ENCODE measurements at regions not wholly inside any gene's neighbourhood (a gene's known extent, or its start where the extent isn't known, plus 50 kb on each side); places are given as distances from the start of the nearest gene placed in this dataset.

DNA sequence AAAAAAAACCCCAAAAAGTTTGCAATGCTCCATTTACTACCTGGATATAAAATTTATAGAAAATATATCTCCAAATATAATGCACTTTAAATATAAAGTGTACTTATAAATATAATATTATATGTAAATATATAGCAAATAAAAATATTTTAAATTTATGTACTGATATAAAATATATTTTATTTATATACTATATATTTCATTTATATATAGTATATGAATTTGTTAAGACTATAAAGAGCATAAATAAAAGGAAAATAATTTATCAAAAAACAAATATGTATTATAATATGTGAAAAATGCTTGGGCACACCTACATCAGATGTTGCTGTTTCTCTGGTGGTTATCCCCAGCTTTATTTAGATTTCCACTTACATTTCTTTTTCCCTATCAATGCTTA lies 71.0 kb upstream of the ZBTB18 start:
- H4K20me1 ChIP-seq (ENCODE audit: control insufficient read depth, insufficient read depth, insufficient read length): no peaks in the 10 kb centered on the region
- no peak overlapping the region for H3K23ac ChIP-seq (ENCODE audit: insufficient read length, low read depth, low read length)
- H3K23me2 ChIP-seq (ENCODE audit: insufficient read length, low read depth, low read length, poor library complexity, severe bottlenecking): no peaks in the 10 kb centered on the region
- H4K5ac ChIP-seq (ENCODE audit: insufficient read length, low read depth, low read length): no peak overlapping the region
- no peak overlapping the region for H4K91ac ChIP-seq (ENCODE audit: insufficient read length, low read depth, low read length)
- H3K9me3 ChIP-seq (ENCODE audit: control insufficient read depth, low read depth, low read length): no peaks in the 10 kb centered on the region
- no peak for DNase-seq
- no peak overlapping the region for H3T11ph ChIP-seq (ENCODE audit: low read length)
- H3K27ac Mint-ChIP-seq: no peak overlapping the region
- H3K4me2 ChIP-seq (ENCODE audit: insufficient read depth, insufficient read length, low read length): no peak overlapping the region
- H3K27ac ChIP-seq (ENCODE audit: insufficient read length, low read depth, low read length): no peak overlapping the region
- H3K9ac ChIP-seq (ENCODE audit: extremely low read depth, insufficient read length, low read length): no peak overlapping the region
- H3K4me3 Mint-ChIP-seq: no peak overlapping the region
- TF ChIP-seq, protein P1, sequence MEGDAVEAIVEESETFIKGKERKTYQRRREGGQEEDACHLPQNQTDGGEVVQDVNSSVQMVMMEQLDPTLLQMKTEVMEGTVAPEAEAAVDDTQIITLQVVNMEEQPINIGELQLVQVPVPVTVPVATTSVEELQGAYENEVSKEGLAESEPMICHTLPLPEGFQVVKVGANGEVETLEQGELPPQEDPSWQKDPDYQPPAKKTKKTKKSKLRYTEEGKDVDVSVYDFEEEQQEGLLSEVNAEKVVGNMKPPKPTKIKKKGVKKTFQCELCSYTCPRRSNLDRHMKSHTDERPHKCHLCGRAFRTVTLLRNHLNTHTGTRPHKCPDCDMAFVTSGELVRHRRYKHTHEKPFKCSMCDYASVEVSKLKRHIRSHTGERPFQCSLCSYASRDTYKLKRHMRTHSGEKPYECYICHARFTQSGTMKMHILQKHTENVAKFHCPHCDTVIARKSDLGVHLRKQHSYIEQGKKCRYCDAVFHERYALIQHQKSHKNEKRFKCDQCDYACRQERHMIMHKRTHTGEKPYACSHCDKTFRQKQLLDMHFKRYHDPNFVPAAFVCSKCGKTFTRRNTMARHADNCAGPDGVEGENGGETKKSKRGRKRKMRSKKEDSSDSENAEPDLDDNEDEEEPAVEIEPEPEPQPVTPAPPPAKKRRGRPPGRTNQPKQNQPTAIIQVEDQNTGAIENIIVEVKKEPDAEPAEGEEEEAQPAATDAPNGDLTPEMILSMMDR (conservative IDR thresholded peaks at IDR 0.05): no peak
- H3K27me3 Mint-ChIP-seq (ENCODE audit: low read depth): no peaks in the 10 kb centered on the region
- H2AK5ac ChIP-seq (ENCODE audit: insufficient read length, low read length): no peak overlapping the region
- H3K4me1 Mint-ChIP-seq: peaks cover 0 to 5% of the 10 kb centered on the region in 2 experiments
- H3K4me1 ChIP-seq (ENCODE audit: insufficient read depth, low read length): no peaks in the 10 kb centered on the region
- no peak overlapping the region for H2BK120ac ChIP-seq (ENCODE audit: low read depth, low read length, poor library complexity, severe bottlenecking)
- H3K4ac ChIP-seq (ENCODE audit: low read depth, low read length): no peak overlapping the region
- H2BK12ac ChIP-seq (ENCODE audit: insufficient read length, low read depth, low read length): no peak overlapping the region
- no peak overlapping the region for H2AFZ ChIP-seq (ENCODE audit: low read length)
- H2BK15ac ChIP-seq (ENCODE audit: low read depth, low read length): no peak overlapping the region
- no peak overlapping the region for H3K18ac ChIP-seq (ENCODE audit: insufficient read length, low read depth, low read length)
- no peak overlapping the region for H3K56ac ChIP-seq (ENCODE audit: insufficient read length, low read depth, low read length)
- H4K8ac ChIP-seq (replicated peaks; ENCODE audit: insufficient read length, low read depth, low read length): no peak overlapping the region
- H3K27me3 ChIP-seq (ENCODE audit: insufficient read depth, low read length): no peaks in the 10 kb centered on the region
- H3K79me2 ChIP-seq (ENCODE audit: insufficient read depth, low read length): no peaks in the 10 kb centered on the region
- no peaks in the 10 kb centered on the region; a peak in 1 of 7 replicates for H3K36me3 Mint-ChIP-seq (ENCODE audit: insufficient read depth in 1 of 3, low read depth in 3 of 3)
- no peak overlapping the region for H2BK20ac ChIP-seq (ENCODE audit: low read depth, low read length, poor library complexity, severe bottlenecking)
- 0 out of 5 replicates have a peak, but pooled peaks cover 0 to 3% of the 10 kb centered on the region in 2 experiments for H3K9me3 Mint-ChIP-seq
- no peak overlapping the region for H3K14ac ChIP-seq (ENCODE audit: insufficient read depth, low read length)
- H3K79me1 ChIP-seq (ENCODE audit: insufficient read depth, low read depth, low read length, poor library complexity, severe bottlenecking): no peaks in the 10 kb centered on the region
- no peak overlapping the region for H2BK5ac ChIP-seq (ENCODE audit: insufficient read length, low read length)

Data from H9 (cell line).